H54 (cell line): ENCODE measurements at regions not wholly inside any gene's neighbourhood (a gene's known extent, or its start where the extent isn't known, plus 50 kb on each side); places are given as distances from the start of the nearest gene placed in this dataset.

ENCODE experiments used
- DNase-seq: peaks from one replicate; pipeline ENCODE4 v3.0.0; 2011; ENCODE audit warnings: low spot score, mixed read lengths; ENCODE audit not compliant: insufficient read length
- FAIRE-seq: peaks from 3 replicates; lab custom pipeline; 2011; peaks lifted over from hg19 to GRCh38; lab: Jason Lieb, UNC
- POLR2A ChIP-seq: IDR thresholded peaks from 2 replicates; pipeline ENCODE4 v1.6.1; 2011; ENCODE audit warnings: low read depth, mild to moderate bottlenecking, low read length

- TF ChIP-seq POLR2A = no peak
- FAIRE-seq (no peak), DNase-seq (no peak)
Observed at GRCh38 chr1:90502696-90503095, 214.4 kb downstream of the BARHL2 start.

GRCh38 chr1:90502194-90502593 lies 214.9 kb downstream of the BARHL2 start:
- DNase-seq (no peak), FAIRE-seq (no peak)
- TF ChIP-seq POLR2A = no peak

- TF ChIP-seq POLR2A = no peak
- no peak for FAIRE-seq
- DNase-seq = no peak
Observed at GRCh38 chr1:90501281-90501680, 215.8 kb downstream of the BARHL2 start.

- DNase-seq (no peak), FAIRE-seq (no peak)
- no peak for TF ChIP-seq POLR2A
Observed at GRCh38 chr1:90494748-90495282, 222.3 kb downstream of the BARHL2 start.

- no peak for TF ChIP-seq POLR2A
- DNase-seq (no peak), FAIRE-seq (no peak)
Observed at GRCh38 chr1:90488451-90488850, 228.7 kb downstream of the BARHL2 start.

GRCh38 chr1:90486996-90487395 lies 230.1 kb downstream of the BARHL2 start:
- DNase-seq (no peak), FAIRE-seq (no peak)
- TF ChIP-seq POLR2A = no peak

GRCh38 chr1:90486134-90486824 lies 230.8 kb downstream of the BARHL2 start:
- FAIRE-seq (no peak), DNase-seq (no peak)
- no peak for TF ChIP-seq POLR2A

GRCh38 chr1:90480271-90480835 lies 236.7 kb downstream of the BARHL2 start:
- FAIRE-seq (no peak), DNase-seq (no peak)
- TF ChIP-seq POLR2A = no peak

- DNase-seq (no peak), FAIRE-seq (no peak)
- no peak for TF ChIP-seq POLR2A
Observed at GRCh38 chr1:90476994-90477393, 240.1 kb downstream of the BARHL2 start.

- DNase-seq = no peak
- FAIRE-seq = no peak
Observed at GRCh38 chr1:90476411-90476810, 240.7 kb downstream of the BARHL2 start.

GRCh38 chr1:90475631-90476030 lies 241.5 kb downstream of the BARHL2 start:
- no peak for DNase-seq
- no peak for FAIRE-seq

More at GRCh38 chr1:90476411-90476810, 240.7 kb downstream of the BARHL2 start:
- TF ChIP-seq POLR2A = no peak

GRCh38 chr1:90474731-90475130 lies 242.4 kb downstream of the BARHL2 start:
- DNase-seq = no peak
- no peak for FAIRE-seq
- no peak for TF ChIP-seq POLR2A

More at GRCh38 chr1:90475631-90476030, 241.5 kb downstream of the BARHL2 start:
- TF ChIP-seq POLR2A = no peak

- TF ChIP-seq POLR2A = no peak
- DNase-seq (no peak), FAIRE-seq (no peak)
Observed at GRCh38 chr1:90474158-90474557, 242.9 kb downstream of the BARHL2 start.

GRCh38 chr1:90472775-90473174 lies 244.3 kb downstream of the BARHL2 start:
- TF ChIP-seq POLR2A = no peak
- FAIRE-seq (no peak), DNase-seq (no peak)

- FAIRE-seq (no peak), DNase-seq (no peak)
- TF ChIP-seq POLR2A = no peak
Observed at GRCh38 chr1:90459570-90459969, 257.5 kb downstream of the BARHL2 start.
